Sigmoid colon (tissue), 4 donors: ENCODE measurements at regions not wholly inside any gene's neighbourhood (a gene's known extent, or its start where the extent isn't known, plus 50 kb on each side); places are given as distances from the start of the nearest gene placed in this dataset.

Experiments used
- EP300 ChIP-seq, 4 donors: sonication (generic); formaldehyde crosslinking; IDR thresholded peaks; one replicate each; pipeline ENCODE4 v1.6.1; 2017; ENCODE audit warnings: antibody characterized with exemption in 4 of 4
- POLR2A ChIP-seq, 2 donors: fragments of 450-650 bp; IDR thresholded peaks; one replicate each; pipeline ENCODE4 v1.6.1; 2016; ENCODE audit warnings: antibody characterized with exemption in 2 of 2, mild to moderate bottlenecking in 2 of 2, moderate library complexity in 2 of 2

GRCh38 chr21:21740207-21740606 lies 742.0 kb downstream of the NCAM2 start:
- no peak for TF ChIP-seq POLR2A (IDR thresholded peaks at IDR 0.05)
- TF ChIP-seq EP300 (IDR thresholded peaks at IDR 0.05), result no peak
